ENCODE measurements at regions not wholly inside any gene's neighbourhood (a gene's known extent, or its start where the extent isn't known, plus 50 kb on each side); places are given as distances from the start of the nearest gene placed in this dataset.

DNA sequence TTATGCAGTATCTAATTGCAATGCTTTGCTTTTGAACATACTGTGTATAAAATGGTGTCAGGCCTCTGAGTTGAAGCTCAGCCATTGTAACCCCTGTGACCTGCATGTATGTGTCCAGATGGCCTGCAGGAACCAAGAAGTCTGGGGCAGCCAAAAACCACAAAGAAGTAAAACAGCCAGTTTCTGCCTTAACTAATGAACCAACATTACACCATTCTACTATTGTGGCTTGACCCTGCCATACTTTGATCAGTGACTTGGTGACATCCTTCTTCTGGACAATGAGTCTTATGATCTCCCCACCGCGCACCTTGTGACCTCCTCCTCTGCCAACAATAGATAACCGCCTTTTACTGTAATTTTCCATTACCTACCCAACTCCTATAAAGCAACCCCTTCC, 131.6 kb downstream of the CBLL2 start:
- no peak overlapping the region for H3K14ac ChIP-seq (ENCODE audit: insufficient read depth, low read length)
- H2AFZ ChIP-seq (ENCODE audit: low read length) = no peak overlapping the region
- H2BK20ac ChIP-seq (ENCODE audit: low read depth, low read length, poor library complexity, severe bottlenecking) = no peak overlapping the region
- H2AK5ac ChIP-seq (ENCODE audit: insufficient read length, low read length) = no peak overlapping the region
- Mint-ChIP-seq H3K9me3 (peaks cover 0 to 31% of the 10 kb centered on the region in 2 experiments; a peak in 3 of 5 replicates), H3K27me3 (ENCODE audit: low read depth) (no peaks in the 10 kb centered on the region; the same call in 1 of the 2 replicates), H3K36me3 (ENCODE audit: insufficient read depth in 1 of 3, low read depth in 3 of 3) (no peaks in the 10 kb centered on the region), H3K4me3 (no peak overlapping the region), H3K4me1 (no peaks in the 10 kb centered on the region), H3K27ac (no peak overlapping the region)
- TF ChIP-seq, protein P1, sequence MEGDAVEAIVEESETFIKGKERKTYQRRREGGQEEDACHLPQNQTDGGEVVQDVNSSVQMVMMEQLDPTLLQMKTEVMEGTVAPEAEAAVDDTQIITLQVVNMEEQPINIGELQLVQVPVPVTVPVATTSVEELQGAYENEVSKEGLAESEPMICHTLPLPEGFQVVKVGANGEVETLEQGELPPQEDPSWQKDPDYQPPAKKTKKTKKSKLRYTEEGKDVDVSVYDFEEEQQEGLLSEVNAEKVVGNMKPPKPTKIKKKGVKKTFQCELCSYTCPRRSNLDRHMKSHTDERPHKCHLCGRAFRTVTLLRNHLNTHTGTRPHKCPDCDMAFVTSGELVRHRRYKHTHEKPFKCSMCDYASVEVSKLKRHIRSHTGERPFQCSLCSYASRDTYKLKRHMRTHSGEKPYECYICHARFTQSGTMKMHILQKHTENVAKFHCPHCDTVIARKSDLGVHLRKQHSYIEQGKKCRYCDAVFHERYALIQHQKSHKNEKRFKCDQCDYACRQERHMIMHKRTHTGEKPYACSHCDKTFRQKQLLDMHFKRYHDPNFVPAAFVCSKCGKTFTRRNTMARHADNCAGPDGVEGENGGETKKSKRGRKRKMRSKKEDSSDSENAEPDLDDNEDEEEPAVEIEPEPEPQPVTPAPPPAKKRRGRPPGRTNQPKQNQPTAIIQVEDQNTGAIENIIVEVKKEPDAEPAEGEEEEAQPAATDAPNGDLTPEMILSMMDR (conservative IDR thresholded peaks at IDR 0.05) = no peak
- H3K27me3 ChIP-seq (ENCODE audit: insufficient read depth, low read length) = no peaks in the 10 kb centered on the region
- H3K79me2 ChIP-seq (ENCODE audit: insufficient read depth, low read length) = no peaks in the 10 kb centered on the region
- no peak overlapping the region for H3K56ac ChIP-seq (ENCODE audit: insufficient read length, low read depth, low read length)
- H3T11ph ChIP-seq (ENCODE audit: low read length) = no peak overlapping the region
- H3K23me2 ChIP-seq (ENCODE audit: insufficient read length, low read depth, low read length, poor library complexity, severe bottlenecking) = no peaks in the 10 kb centered on the region
- H3K4ac ChIP-seq (ENCODE audit: low read depth, low read length) = no peak overlapping the region
- no peak overlapping the region for H2BK15ac ChIP-seq (ENCODE audit: low read depth, low read length)
- H3K18ac ChIP-seq (ENCODE audit: insufficient read length, low read depth, low read length) = no peak overlapping the region
- no peak overlapping the region for H3K27ac ChIP-seq (ENCODE audit: insufficient read length, low read depth, low read length)
- no peaks in the 10 kb centered on the region for H3K9me3 ChIP-seq (ENCODE audit: control insufficient read depth, low read depth, low read length)
- no peaks in the 10 kb centered on the region for H3K79me1 ChIP-seq (ENCODE audit: insufficient read depth, low read depth, low read length, poor library complexity, severe bottlenecking)
- no CpG with 5 or more reads among the region's 3 CpGs for WGBS (ENCODE audit: extremely low coverage, insufficient read length, low lambda C conversion rate)
- H4K5ac ChIP-seq (ENCODE audit: insufficient read length, low read depth, low read length) = no peak overlapping the region
- H3K4me1 ChIP-seq (ENCODE audit: insufficient read depth, low read length) = no peaks in the 10 kb centered on the region
- no peak overlapping the region for H2BK12ac ChIP-seq (ENCODE audit: insufficient read length, low read depth, low read length)
- H2BK120ac ChIP-seq (ENCODE audit: low read depth, low read length, poor library complexity, severe bottlenecking) = no peak overlapping the region
- H3K4me2 ChIP-seq (ENCODE audit: insufficient read depth, insufficient read length, low read length) = no peak overlapping the region
- no peak overlapping the region for H4K8ac ChIP-seq (replicated peaks; ENCODE audit: insufficient read length, low read depth, low read length)
- H4K20me1 ChIP-seq (ENCODE audit: control insufficient read depth, insufficient read depth, insufficient read length) = no peaks in the 10 kb centered on the region
- no peak overlapping the region for H2BK5ac ChIP-seq (ENCODE audit: insufficient read length, low read length)
- no peak overlapping the region for H4K91ac ChIP-seq (ENCODE audit: insufficient read length, low read depth, low read length)
- no peak for DNase-seq
- no peak overlapping the region for H3K23ac ChIP-seq (ENCODE audit: insufficient read length, low read depth, low read length)
- H3K9ac ChIP-seq (ENCODE audit: extremely low read depth, insufficient read length, low read length) = no peak overlapping the region
